Hepatocyte (in vitro differentiated cells): ENCODE measurements at regions not wholly inside any gene's neighbourhood (a gene's known extent, or its start where the extent isn't known, plus 50 kb on each side); places are given as distances from the start of the nearest gene placed in this dataset.

ENCODE experiments used
- DNase-seq: peaks from one replicate; pipeline ENCODE4 v3.0.0-alpha.2; 2016; ENCODE audit warnings: low spot score
- H2AFZ ChIP-seq: fragments of 200-600 bp; sonication (generic); 2 replicates; pipeline ENCODE4 v1.6.0; 2016; ENCODE audit warnings: antibody characterized with exemption, mild to moderate bottlenecking
- H3K27ac ChIP-seq: fragments of 200-600 bp; sonication (generic); 2 replicates; pipeline ENCODE4 v1.5.1; 2016; ENCODE audit warnings: mild to moderate bottlenecking
- H3K27me3 ChIP-seq: fragments of 200-600 bp; sonication (generic); 2 replicates; pipeline ENCODE4 v1.6.1; 2016
- H3K36me3 ChIP-seq: fragments of 200-600 bp; sonication (generic); replicated peaks from 2 replicates; pipeline ENCODE4 v1.5.1; 2016; ENCODE audit warnings: low read depth; ENCODE audit not compliant: insufficient read depth
- H3K4me1 ChIP-seq: fragments of 200-600 bp; sonication (generic); 2 replicates; pipeline ENCODE4 v1.5.1; 2016; ENCODE audit warnings: mild to moderate bottlenecking, moderate library complexity; ENCODE audit not compliant: insufficient read depth
- H3K4me2 ChIP-seq: fragments of 200-600 bp; sonication (generic); 2 replicates; pipeline ENCODE4 v1.6.0; 2016
- H3K4me3 ChIP-seq: fragments of 200-600 bp; sonication (generic); 2 replicates; pipeline ENCODE4 v1.5.1; 2016; ENCODE audit warnings: mild to moderate bottlenecking
- H3K79me2 ChIP-seq: fragments of 200-600 bp; sonication (generic); 2 replicates; pipeline ENCODE4 v1.6.0; 2017; ENCODE audit warnings: mild to moderate bottlenecking
- H3K9me2 ChIP-seq: fragments of 200-600 bp; sonication (generic); replicated peaks from 2 replicates; pipeline ENCODE4 v1.6.0; 2017; ENCODE audit warnings: mild to moderate bottlenecking; ENCODE audit not compliant: insufficient read depth
- H3K9me3 ChIP-seq: fragments of 200-600 bp; sonication (generic); 2 replicates; pipeline ENCODE4 v1.5.1; 2016; ENCODE audit warnings: low read depth, mild to moderate bottlenecking
- H4K20me1 ChIP-seq: fragments of 200-600 bp; sonication (generic); 2 replicates; pipeline ENCODE4 v1.6.0; 2016; ENCODE audit warnings: mild to moderate bottlenecking; ENCODE audit not compliant: insufficient read depth, poor library complexity, severe bottlenecking
- CTCF ChIP-seq: fragments of 200-600 bp; sonication (generic); IDR thresholded peaks from 2 replicates; pipeline ENCODE4 v1.5.1; 2016; ENCODE audit warnings: antibody characterized with exemption, mild to moderate bottlenecking; ENCODE audit not compliant: poor library complexity
- EZH2 ChIP-seq: fragments of 200-600 bp; sonication (generic); IDR thresholded peaks from 2 replicates; pipeline ENCODE4 v1.6.1; 2016; ENCODE audit warnings: antibody characterized with exemption, mild to moderate bottlenecking, borderline replicate concordance
- EZH2phosphoT487 ChIP-seq: fragments of 200-600 bp; sonication (generic); IDR thresholded peaks from one replicate; pipeline ENCODE4 v1.6.1; 2018; ENCODE audit warnings: antibody characterized with exemption, mild to moderate bottlenecking, low read depth, moderate library complexity; ENCODE audit not compliant: unreplicated experiment, severe bottlenecking
- WGBS: methylation state at CpG from one replicate; pipeline ENCODE4 v1.1.6; 2016; ENCODE audit warnings: low lambda C conversion rate; ENCODE audit errors: missing lambda C conversion rate; 5-methylcytosine and 5-hydroxymethylcytosine counted together

DNA sequence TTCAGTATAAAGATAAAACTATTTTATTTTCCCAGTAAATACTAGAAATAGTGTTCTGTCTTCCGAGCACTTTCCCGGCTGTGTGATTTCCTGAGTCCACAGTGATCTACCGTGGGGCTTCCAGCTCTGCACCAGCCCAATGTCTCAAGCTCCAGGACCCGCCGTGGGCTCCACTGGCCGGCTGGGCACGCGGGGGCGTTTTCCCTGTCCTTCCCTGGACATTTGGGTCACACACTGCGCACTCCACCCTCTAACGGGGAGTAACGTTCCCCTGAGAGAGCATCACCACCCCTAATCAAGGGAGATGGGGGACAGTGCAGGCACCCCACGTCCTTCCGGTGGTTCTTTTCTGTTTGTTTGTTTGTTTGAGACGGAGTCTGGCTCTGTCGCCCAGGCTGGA is 844.6 kb upstream of the FRG1 start:
- no peak overlapping the region for H3K27ac ChIP-seq
- WGBS = 94% methylated on average over 16 of the region's 16 CpGs
- H3K9me3 ChIP-seq = no peaks in the 10 kb centered on the region
- no peaks in the 10 kb centered on the region for H3K79me2 ChIP-seq
- no peak for DNase-seq
- H3K4me2 ChIP-seq = no peak overlapping the region
- H3K27me3 ChIP-seq = no peaks in the 10 kb centered on the region
- no peak for TF ChIP-seq EZH2
- TF ChIP-seq EZH2phosphoT487 = no peak
- TF ChIP-seq CTCF = no peak
- no peaks in the 10 kb centered on the region for H4K20me1 ChIP-seq
- H3K4me1 ChIP-seq = no peaks in the 10 kb centered on the region
- H2AFZ ChIP-seq = no peak overlapping the region
- no peak overlapping the region for H3K4me3 ChIP-seq
- H3K9me2 ChIP-seq = no peaks in the 10 kb centered on the region
- no peaks in the 10 kb centered on the region for H3K36me3 ChIP-seq

DNA sequence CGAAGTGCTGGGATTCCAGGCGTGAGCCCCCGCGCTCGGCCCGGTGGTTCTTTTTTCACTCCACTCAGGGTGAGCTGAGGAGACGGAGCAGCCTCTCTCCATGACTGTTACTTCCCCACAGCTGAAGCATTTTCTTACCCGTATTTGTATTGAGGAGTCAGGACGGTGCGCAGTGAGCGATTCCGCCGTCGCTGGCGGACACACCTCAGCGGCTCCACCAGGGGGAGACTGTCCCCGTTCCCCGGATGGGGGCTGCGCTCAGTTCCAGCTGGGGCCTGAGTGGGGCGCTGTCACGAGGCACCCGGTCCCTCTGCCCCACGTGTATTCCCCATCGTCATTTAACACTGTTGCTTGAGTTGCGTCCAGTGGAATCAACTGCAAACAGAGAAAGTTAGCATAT is 844.0 kb upstream of the FRG1 start:
- H3K79me2 ChIP-seq = no peaks in the 10 kb centered on the region
- no peak overlapping the region for H2AFZ ChIP-seq
- WGBS = 98% methylated on average over 25 of the region's 25 CpGs
- no peak for DNase-seq
- H3K4me2 ChIP-seq = no peak overlapping the region
- no peaks in the 10 kb centered on the region for H3K27me3 ChIP-seq
- no peak overlapping the region for H3K27ac ChIP-seq
- no peak overlapping the region for H3K4me3 ChIP-seq
- TF ChIP-seq EZH2phosphoT487 (no peak), CTCF (no peak)
- no peaks in the 10 kb centered on the region for H4K20me1 ChIP-seq
- H3K4me1 ChIP-seq = no peaks in the 10 kb centered on the region
- H3K9me2 ChIP-seq = no peaks in the 10 kb centered on the region
- no peaks in the 10 kb centered on the region for H3K9me3 ChIP-seq
- H3K36me3 ChIP-seq = no peaks in the 10 kb centered on the region

DNA sequence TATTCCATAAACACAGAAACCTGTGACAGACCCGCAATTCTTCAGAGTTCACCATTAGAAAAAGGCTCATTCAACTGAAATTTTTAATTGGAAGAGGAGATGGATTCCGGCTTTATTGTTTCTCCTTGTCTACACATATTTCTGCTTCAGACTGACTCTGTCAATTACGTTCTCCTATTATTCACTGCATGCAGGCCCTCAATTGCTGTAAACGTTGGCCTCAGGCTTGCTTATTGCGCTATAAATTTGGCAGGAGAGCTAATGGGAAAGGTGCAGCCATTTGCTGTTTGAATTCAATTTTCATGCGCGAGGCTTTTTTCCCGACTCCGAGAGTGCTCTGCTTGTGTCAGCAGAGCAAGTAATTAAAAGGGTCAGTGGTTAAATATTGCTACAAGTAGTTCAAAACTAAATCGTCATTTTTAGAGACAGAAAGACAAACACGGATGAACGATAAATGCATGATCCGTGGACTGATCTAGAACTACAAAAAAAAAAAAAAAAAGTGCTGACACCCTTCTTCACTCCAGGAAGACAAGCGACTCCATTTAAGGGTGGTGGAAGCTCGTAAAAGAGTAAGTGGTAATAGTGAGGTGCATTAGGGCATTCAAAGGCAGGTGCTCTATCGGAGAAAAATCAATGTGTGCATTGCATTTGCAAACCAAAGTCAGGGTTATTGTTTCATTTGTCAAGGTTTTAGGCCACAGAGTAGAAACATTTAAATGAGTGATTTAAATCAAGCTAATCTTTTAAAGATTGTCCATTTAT is 841.6 kb upstream of the FRG1 start:
- Histone ChIP-seq H3K27ac (no peak overlapping the region), H2AFZ (no peak overlapping the region), H4K20me1 (no peaks in the 10 kb centered on the region), H3K9me3 (no peaks in the 10 kb centered on the region), H3K79me2 (no peaks in the 10 kb centered on the region), H3K27me3 (no peaks in the 10 kb centered on the region), H3K4me3 (no peak overlapping the region), H3K36me3 (no peaks in the 10 kb centered on the region), H3K4me2 (no peak overlapping the region), H3K4me1 (no peaks in the 10 kb centered on the region), H3K9me2 (no peaks in the 10 kb centered on the region)
- TF ChIP-seq EZH2 (no peak), CTCF (no peak), EZH2phosphoT487 (no peak)
- 83% methylated on average over 16 of the region's 16 CpGs for WGBS
- DNase-seq = no peak
